ENCODE measurements at regions not wholly inside any gene's neighbourhood (a gene's known extent, or its start where the extent isn't known, plus 50 kb on each side); places are given as distances from the start of the nearest gene placed in this dataset.

GRCh38 chrX:45628041-45628440, 427.4 kb upstream of the DIPK2B start:
- H3K4me1 ChIP-seq (ENCODE audit: insufficient read depth, low read length): peaks cover 4% of the 10 kb centered on the region; the same call in 1 of the 2 replicates
- no peak overlapping the region for H3K27ac ChIP-seq (ENCODE audit: extremely low read length, insufficient read depth, low read length)
- H3K9ac ChIP-seq (ENCODE audit: insufficient read depth, low read depth, low read length): no peak overlapping the region
- no peaks in the 10 kb centered on the region for H3K79me2 ChIP-seq (ENCODE audit: insufficient read depth, low read length)
- no peaks in the 10 kb centered on the region for H3K36me3 ChIP-seq (replicated peaks in 1 of 2; ENCODE audit: control insufficient read depth in 1 of 2, insufficient read depth in 2 of 2, low read length in 2 of 2)
- ChIA-PET POLR2A (no interaction called here), CTCF (ENCODE audit: low intra/inter-chr PET ratio, low total read pairs) (no interaction called here)
- no peaks in the 10 kb centered on the region for H3K27me3 ChIP-seq (ENCODE audit: control insufficient read depth in 1 of 2, insufficient read depth in 2 of 2, low read length in 2 of 2)
- no peak overlapping the region for H3K4me2 ChIP-seq (ENCODE audit: low read depth, low read length)
- FAIRE-seq (no peak), ATAC-seq (no peak), DNase-seq (ENCODE audit: low spot score) (no peak)
- no peak overlapping the region for H3K4me3 ChIP-seq (replicated peaks in 1 of 3; ENCODE audit: insufficient read depth in 1 of 3, low read depth in 2 of 3, low read length in 3 of 3)
- WGBS (ENCODE audit: low lambda C conversion rate): no CpG with 5 or more reads among the region's 1 CpG
- H3K9me3 ChIP-seq (ENCODE audit: low read length): no peaks in the 10 kb centered on the region
- no peak for TF ChIP-seq KLF11 (CRISPR knock-in tag; IDR thresholded peaks at IDR 0.05)
- H2AFZ ChIP-seq (ENCODE audit: low read length): no peak overlapping the region
- BruUV-seq (replicated peaks): no TSS peak
- in situ Hi-C loops (cut with HindIII; ENCODE audit: extremely low pct_ligation_motif_present, low pct_unique_long_range_greater_than_20kb): no loop called here
- intact Hi-C loops (cut with micrococcal nuclease; ENCODE audit: unreplicated experiment): no loop called here
- H4K20me1 ChIP-seq (ENCODE audit: insufficient read depth, low read length): no peaks in the 10 kb centered on the region

GRCh38 chrX:45623266-45623665, 422.6 kb upstream of the DIPK2B start:
- in situ Hi-C loops (cut with HindIII; ENCODE audit: extremely low pct_ligation_motif_present, low pct_unique_long_range_greater_than_20kb): no loop called here
- no peak for TF ChIP-seq E2F5 (CRISPR knock-in tag; conservative IDR thresholded peaks at IDR 0.05)
- TF ChIP-seq NFKB2 (CRISPR knock-in tag; IDR thresholded peaks at IDR 0.05; ENCODE audit: borderline replicate concordance): no peak
- no peak for TF ChIP-seq BCLAF1 (IDR thresholded peaks at IDR 0.05)
- no peak for TF ChIP-seq TRAFD1 (CRISPR knock-in tag; IDR thresholded peaks at IDR 0.05; ENCODE audit: borderline replicate concordance)
- no peak for TF ChIP-seq ZNF207 (IDR thresholded peaks at IDR 0.05; ENCODE audit: borderline replicate concordance)
- TF ChIP-seq MEF2D (CRISPR knock-in tag; IDR thresholded peaks at IDR 0.05): no peak
- no peak for TF ChIP-seq TBP (CRISPR knock-in tag; IDR thresholded peaks at IDR 0.05)
- no peak for TF ChIP-seq ZNF143 (CRISPR knock-in tag; IDR thresholded peaks at IDR 0.05)
- TF ChIP-seq ATF3 (CRISPR knock-in tag; IDR thresholded peaks at IDR 0.05): no peak
- no peak for TF ChIP-seq ZNF414 (CRISPR knock-in tag; IDR thresholded peaks at IDR 0.05)
- no peak for TF ChIP-seq KDM4B (CRISPR knock-in tag; IDR thresholded peaks at IDR 0.05)
- no peak for TF ChIP-seq MTF2 (CRISPR knock-in tag; IDR thresholded peaks at IDR 0.05; ENCODE audit: borderline replicate concordance)
- TF ChIP-seq PHB2 (IDR thresholded peaks at IDR 0.05; ENCODE audit: partially characterized antibody): no peak

More at GRCh38 chrX:45623266-45623665, 422.6 kb upstream of the DIPK2B start:
- Histone ChIP-seq H3K4me2 (ENCODE audit: low read depth, low read length) (no peak overlapping the region), H3K4me3 (replicated peaks in 1 of 3; ENCODE audit: insufficient read depth in 1 of 3, low read depth in 2 of 3, low read length in 3 of 3) (no peak overlapping the region), H3K9me3 (ENCODE audit: low read length) (no peaks in the 10 kb centered on the region), H3K79me2 (ENCODE audit: insufficient read depth, low read length) (no peaks in the 10 kb centered on the region), H3K36me3 (replicated peaks in 1 of 2; ENCODE audit: control insufficient read depth in 1 of 2, insufficient read depth in 2 of 2, low read length in 2 of 2) (no peaks in the 10 kb centered on the region), H3K9ac (ENCODE audit: insufficient read depth, low read depth, low read length) (no peak overlapping the region), H3K27ac (ENCODE audit: extremely low read length, insufficient read depth, low read length) (no peak overlapping the region), H3K4me1 (ENCODE audit: insufficient read depth, low read length) (peaks cover 4% of the 10 kb centered on the region; the same call in 1 of the 2 replicates), H4K20me1 (ENCODE audit: insufficient read depth, low read length) (no peaks in the 10 kb centered on the region), H2AFZ (ENCODE audit: low read length) (no peak overlapping the region), H3K27me3 (ENCODE audit: control insufficient read depth in 1 of 2, insufficient read depth in 2 of 2, low read length in 2 of 2) (no peaks in the 10 kb centered on the region)
- POLR2A ChIA-PET: no interaction called here
- CTCF ChIA-PET (ENCODE audit: low intra/inter-chr PET ratio, low total read pairs): no interaction called here
- FAIRE-seq (no peak), DNase-seq (ENCODE audit: low spot score) (no peak), ATAC-seq (no peak)
- BruUV-seq (replicated peaks): no TSS peak
- intact Hi-C loops (cut with micrococcal nuclease; ENCODE audit: unreplicated experiment): no loop called here
